CD14-positive monocyte (primary cell): ENCODE measurements at regions not wholly inside any gene's neighbourhood (a gene's known extent, or its start where the extent isn't known, plus 50 kb on each side); places are given as distances from the start of the nearest gene placed in this dataset.

Experiments
- DNase-seq, 3 donors: peaks; one replicate each; pipeline ENCODE4 v3.0.0-alpha.2; 2011 to 2022
- H2AFZ ChIP-seq: 2 replicates; pipeline ENCODE4 v1.6.0; 2012; ENCODE audit warnings: mild to moderate bottlenecking, low read depth, low read length, inconsistent platforms; ENCODE audit not compliant: insufficient read depth, poor library complexity, severe bottlenecking
- H3K27ac ChIP-seq, 2 donors: 1 replicate in 1 of 2; 2 replicates in 1 of 2; pipeline ENCODE4 v1.5.1; 2012 to 2013; ENCODE audit warnings: low read length in 2 of 2, control low read depth in 1 of 2, inconsistent platforms in 1 of 2, low read depth in 1 of 2, mild to moderate bottlenecking in 1 of 2
- H3K27me3 ChIP-seq, 2 donors: one replicate each; pipeline versions ENCODE4 v1.6.0 to v1.6.1; 2011 to 2013; ENCODE audit warnings: low read length in 2 of 2; ENCODE audit not compliant: control insufficient read depth in 2 of 2, insufficient read depth in 2 of 2
- H3K36me3 ChIP-seq, 2 donors: replicated peaks in 1 of 2; 1 replicate in 1 of 2; 2 replicates in 1 of 2; pipeline versions ENCODE4 v1.5.1 to v1.6.1; 2012 to 2013; ENCODE audit warnings: low read length in 2 of 2, control low read depth in 1 of 2, inconsistent platforms in 1 of 2, mild to moderate bottlenecking in 1 of 2; ENCODE audit not compliant: insufficient read depth in 2 of 2, control insufficient read depth in 1 of 2
- H3K4me1 ChIP-seq, 2 donors: 1 replicate in 1 of 2; 2 replicates in 1 of 2; pipeline versions ENCODE4 v1.5.1 to v1.6.1; 2012 to 2013; ENCODE audit warnings: low read length in 2 of 2, control low read depth in 1 of 2, inconsistent platforms in 1 of 2, mild to moderate bottlenecking in 1 of 2, moderate library complexity in 1 of 2; ENCODE audit not compliant: insufficient read depth in 2 of 2, control insufficient read depth in 1 of 2
- H3K4me2 ChIP-seq: replicated peaks from 2 replicates; pipeline ENCODE3; 2012; ENCODE audit warnings: low read length, moderate library complexity, mild to moderate bottlenecking; ENCODE audit not compliant: poor library complexity, severe bottlenecking; ENCODE audit errors: extremely low read depth
- H3K4me3 ChIP-seq, 3 experiments: fragments of 200-600 bp in 1 of 3; sonication (generic) in 1 of 3; replicated peaks in 1 of 3; 1 replicate in 2 of 3; 2 replicates in 1 of 3; pipeline ENCODE4 v1.5.1; 2011 to 2013; ENCODE audit warnings: low read length in 3 of 3, mild to moderate bottlenecking in 3 of 3, control low read depth in 2 of 3, low read depth in 2 of 3, inconsistent platforms in 1 of 3, moderate library complexity in 1 of 3
- H3K79me2 ChIP-seq: 2 replicates; pipeline ENCODE4 v1.6.0; 2012; ENCODE audit warnings: mild to moderate bottlenecking, control low read depth, inconsistent platforms, low read length, moderate library complexity; ENCODE audit not compliant: insufficient read depth
- H3K9ac ChIP-seq: 2 replicates; pipeline ENCODE4 v1.6.0; 2017; ENCODE audit warnings: low read length, mild to moderate bottlenecking; ENCODE audit not compliant: insufficient read depth, poor library complexity, severe bottlenecking
- H3K9me3 ChIP-seq, 2 donors: replicated peaks in 1 of 2; 1 replicate in 1 of 2; 2 replicates in 1 of 2; pipeline versions ENCODE4 v1.5.1 to v1.6.1; 2012 to 2013; ENCODE audit warnings: low read length in 2 of 2, control low read depth in 1 of 2; ENCODE audit not compliant: control insufficient read depth in 1 of 2, insufficient read depth in 1 of 2
- H4K20me1 ChIP-seq: 2 replicates; pipeline ENCODE4 v1.6.0; 2012; ENCODE audit warnings: mild to moderate bottlenecking, low read length, control low read depth, moderate library complexity; ENCODE audit not compliant: insufficient read depth
- H3K27ac Mint-ChIP-seq, 7 donors: one replicate each; pipeline ENCODE4 v1.8.0; 2020; ENCODE audit warnings: mild to moderate bottlenecking in 7 of 7, mixed read lengths in 7 of 7, moderate library complexity in 6 of 7, inconsistent platforms in 2 of 7
- H3K27me3 Mint-ChIP-seq, 3 donors: one replicate each; pipeline ENCODE4 v1.8.0; 2021 to 2022; ENCODE audit warnings: low read depth in 3 of 3, mild to moderate bottlenecking in 3 of 3, mixed read lengths in 3 of 3, moderate library complexity in 3 of 3, inconsistent platforms in 1 of 3
- H3K36me3 Mint-ChIP-seq, 2 donors: one replicate each; pipeline ENCODE4 v1.8.0; 2020; ENCODE audit warnings: mixed read lengths in 2 of 2, inconsistent platforms in 1 of 2, mild to moderate bottlenecking in 1 of 2
- H3K4me1 Mint-ChIP-seq: one replicate; pipeline ENCODE4 v1.8.0; 2020; ENCODE audit warnings: mild to moderate bottlenecking, mixed read lengths
- H3K4me3 Mint-ChIP-seq, 2 donors: one replicate each; pipeline ENCODE4 v1.8.0; 2020; ENCODE audit warnings: mild to moderate bottlenecking in 2 of 2, mixed read lengths in 2 of 2, moderate library complexity in 1 of 2
- H3K9me3 Mint-ChIP-seq, 7 donors: one replicate each; pipeline ENCODE4 v1.8.0; 2020 to 2022; ENCODE audit warnings: mixed read lengths in 7 of 7, mild to moderate bottlenecking in 6 of 7, moderate library complexity in 6 of 7, inconsistent platforms in 2 of 7
- WGBS: methylation state at CpG from one replicate; pipeline ENCODE4 v1.1.5; 2013; ENCODE audit warnings: missing lambda C conversion rate; ENCODE audit not compliant: insufficient coverage; 5-methylcytosine and 5-hydroxymethylcytosine counted together
- intact Hi-C, 2 donors: fragments of 100-400 bp; cut with micrococcal nuclease; formaldehyde crosslinking; loops; one replicate each; pipeline versions ENCODE4 v1.15.0 to v1.15.1; 2023
- TF ChIP-seq, protein P1 (sequence below): fragments of 200-600 bp; IDR thresholded peaks from one replicate; pipeline ENCODE4 v1.8.0; 2022; ENCODE audit warnings: antibody characterized with exemption, mild to moderate bottlenecking

DNA sequence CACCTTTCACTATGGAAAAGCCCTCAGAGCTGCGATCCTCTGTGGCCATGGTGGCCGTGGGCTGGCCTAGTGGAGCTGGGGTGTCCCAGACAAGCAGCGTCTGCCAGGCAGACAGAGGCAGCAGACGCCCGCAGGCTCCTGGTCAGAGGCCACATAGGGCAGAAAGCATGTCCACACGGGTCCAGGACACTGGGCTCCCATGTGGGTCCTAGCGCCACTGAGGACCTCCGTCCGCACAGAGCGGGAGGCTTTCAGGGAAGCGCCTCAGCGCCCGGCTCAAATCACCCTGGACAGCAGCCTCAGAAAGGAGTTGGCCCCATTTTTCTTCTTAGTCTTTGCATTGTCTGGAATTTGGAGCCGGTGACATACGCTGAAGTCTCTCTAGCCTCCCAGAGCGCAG lies 389.7 kb downstream of the BRD1 start:
- peaks cover 4 to 22% (median 19%) of the 10 kb centered on the region in 7 donors for H3K9me3 Mint-ChIP-seq
- H3K36me3 ChIP-seq = no peaks in the 10 kb centered on the region
- 92% methylated on average over 15 of the region's 16 CpGs for WGBS

DNA sequence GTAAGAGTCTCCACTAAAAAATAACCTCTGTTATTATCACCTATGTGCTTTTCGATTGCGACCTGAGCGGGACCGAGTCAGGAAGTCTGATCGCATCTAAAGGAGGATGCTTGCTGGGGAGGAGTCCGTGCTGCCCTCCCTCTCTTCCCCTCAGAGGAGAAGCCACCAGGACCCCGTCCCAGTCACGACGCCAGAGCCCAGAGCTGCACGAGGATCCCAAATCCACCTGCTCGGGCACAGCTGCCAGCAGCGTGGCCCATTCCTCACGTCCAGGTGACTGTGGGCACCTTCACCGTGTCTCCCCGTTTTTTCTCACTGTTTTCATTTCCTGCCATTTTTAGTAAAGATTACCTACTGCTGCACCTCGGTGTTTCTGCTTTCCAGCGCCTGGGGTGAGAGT lies 390.3 kb downstream of the BRD1 start:
- H3K4me3 Mint-ChIP-seq = no peak overlapping the region
- no peak overlapping the region for H3K27ac Mint-ChIP-seq
- Histone ChIP-seq H3K27ac (no peak overlapping the region), H3K36me3 (no peaks in the 10 kb centered on the region), H3K79me2 (no peaks in the 10 kb centered on the region), H3K27me3 (no peaks in the 10 kb centered on the region), H4K20me1 (no peaks in the 10 kb centered on the region), H2AFZ (no peak overlapping the region), H3K4me2 (no peak overlapping the region), H3K4me1 (no peaks in the 10 kb centered on the region), H3K4me3 (no peak overlapping the region), H3K9me3 (peaks cover 4 to 23% of the 10 kb centered on the region in 2 donors), H3K9ac (no peak overlapping the region)
- peaks cover 4 to 13% of the 10 kb centered on the region in 2 donors for H3K36me3 Mint-ChIP-seq
- peaks cover 4 to 22% (median 19%) of the 10 kb centered on the region in 7 donors for H3K9me3 Mint-ChIP-seq
- TF ChIP-seq, protein P1, sequence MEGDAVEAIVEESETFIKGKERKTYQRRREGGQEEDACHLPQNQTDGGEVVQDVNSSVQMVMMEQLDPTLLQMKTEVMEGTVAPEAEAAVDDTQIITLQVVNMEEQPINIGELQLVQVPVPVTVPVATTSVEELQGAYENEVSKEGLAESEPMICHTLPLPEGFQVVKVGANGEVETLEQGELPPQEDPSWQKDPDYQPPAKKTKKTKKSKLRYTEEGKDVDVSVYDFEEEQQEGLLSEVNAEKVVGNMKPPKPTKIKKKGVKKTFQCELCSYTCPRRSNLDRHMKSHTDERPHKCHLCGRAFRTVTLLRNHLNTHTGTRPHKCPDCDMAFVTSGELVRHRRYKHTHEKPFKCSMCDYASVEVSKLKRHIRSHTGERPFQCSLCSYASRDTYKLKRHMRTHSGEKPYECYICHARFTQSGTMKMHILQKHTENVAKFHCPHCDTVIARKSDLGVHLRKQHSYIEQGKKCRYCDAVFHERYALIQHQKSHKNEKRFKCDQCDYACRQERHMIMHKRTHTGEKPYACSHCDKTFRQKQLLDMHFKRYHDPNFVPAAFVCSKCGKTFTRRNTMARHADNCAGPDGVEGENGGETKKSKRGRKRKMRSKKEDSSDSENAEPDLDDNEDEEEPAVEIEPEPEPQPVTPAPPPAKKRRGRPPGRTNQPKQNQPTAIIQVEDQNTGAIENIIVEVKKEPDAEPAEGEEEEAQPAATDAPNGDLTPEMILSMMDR = no peak
- peaks cover 2 to 8% (median 7%) of the 10 kb centered on the region in 3 donors for H3K27me3 Mint-ChIP-seq
- no peak for DNase-seq
- intact Hi-C loops = no loop called here
- peaks cover 2% of the 10 kb centered on the region for H3K4me1 Mint-ChIP-seq
- 86% methylated on average over 8 of the region's 17 CpGs for WGBS

More for the DNA sequence above, 389.7 kb downstream of the BRD1 start:
- Mint-ChIP-seq H3K27ac (no peak overlapping the region), H3K36me3 (peaks cover 4 to 13% of the 10 kb centered on the region in 2 donors), H3K4me3 (no peak overlapping the region), H3K27me3 (peaks cover 3 to 8% (median 6%) of the 10 kb centered on the region in 3 donors), H3K4me1 (no peaks in the 10 kb centered on the region)
- intact Hi-C loops = no loop called here
- TF ChIP-seq, protein P1 = no peak
- Histone ChIP-seq H2AFZ (no peak overlapping the region), H3K9ac (no peak overlapping the region), H3K9me3 (peaks cover 4 to 23% of the 10 kb centered on the region in 2 donors), H3K27me3 (no peaks in the 10 kb centered on the region), H4K20me1 (no peaks in the 10 kb centered on the region), H3K27ac (no peak overlapping the region), H3K4me2 (no peak overlapping the region), H3K4me3 (no peak overlapping the region), H3K4me1 (no peaks in the 10 kb centered on the region), H3K79me2 (no peaks in the 10 kb centered on the region)
- no peak for DNase-seq
